Left forelimb (tissue), 1 donor: ENCODE measurements at regions not wholly inside any gene's neighbourhood (a gene's known extent, or its start where the extent isn't known, plus 50 kb on each side); places are given as distances from the start of the nearest gene placed in this dataset.
"Not testable (repeated sequence)": the region's sequence is repeated elsewhere in the genome, so short reads cannot be mapped to it uniquely, and the experiment has no call there.

Experiments used
- DNase-seq: peaks from one replicate; pipeline ENCODE4 v3.0.0-alpha.2; 2018; ENCODE audit warnings: low spot score

DNA sequence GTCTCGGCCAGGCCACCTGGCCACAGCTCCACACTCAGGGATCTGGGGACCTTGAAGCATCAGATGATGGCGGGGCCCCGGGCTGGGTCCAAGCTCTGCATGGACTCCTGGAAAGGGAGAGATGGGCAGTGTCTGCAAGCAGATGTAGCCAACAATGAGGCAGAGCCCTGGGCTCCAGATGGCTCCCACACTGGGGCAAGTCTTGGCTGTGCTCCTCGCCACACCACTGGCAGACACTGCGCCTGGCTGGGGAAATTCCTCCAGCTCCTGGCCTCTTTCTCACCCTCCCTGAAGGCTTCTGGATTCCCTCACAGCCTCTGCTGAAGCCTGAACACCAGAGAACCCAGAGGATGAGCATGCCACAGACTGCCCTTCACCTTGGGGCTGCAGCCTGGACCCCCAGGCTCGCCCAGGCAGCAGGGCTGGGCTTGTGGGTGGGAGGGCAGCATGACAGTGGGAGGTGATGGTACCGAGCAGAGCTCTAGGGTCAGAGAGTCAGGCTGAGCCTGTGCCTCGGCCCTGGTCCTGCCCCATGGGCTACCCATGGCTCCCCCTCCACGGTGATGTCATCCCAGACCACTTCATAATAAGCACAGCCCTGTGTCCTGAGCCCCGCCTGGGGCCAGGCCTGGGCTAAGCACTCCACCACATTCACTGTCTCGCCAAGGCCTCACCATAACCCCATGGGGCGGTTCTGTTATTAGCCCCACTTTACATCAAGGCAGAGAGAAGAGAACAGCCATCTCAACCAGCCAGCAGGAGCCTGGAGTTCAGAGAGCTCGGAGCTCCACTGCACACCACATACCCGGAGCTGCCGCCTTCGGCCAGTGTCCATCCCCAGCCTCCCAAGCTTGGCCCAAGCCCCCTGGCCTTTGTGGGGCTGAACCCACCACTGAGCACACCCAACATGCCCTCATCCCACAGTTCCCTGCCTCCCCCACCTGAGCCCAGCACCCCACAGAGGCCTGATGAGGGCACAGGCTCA lies 62.2 kb upstream of the ADAMTS2 start:
- no peak for DNase-seq

- no peak for DNase-seq
Observed at GRCh38 chr5:179406031-179406961, 61.0 kb upstream of the ADAMTS2 start.

- DNase-seq, result no peak
Observed at GRCh38 chr5:179405426-179406030, 60.3 kb upstream of the ADAMTS2 start.

- DNase-seq, result no peak
Observed at GRCh38 chr5:179405054-179405416, 59.8 kb upstream of the ADAMTS2 start.

DNA sequence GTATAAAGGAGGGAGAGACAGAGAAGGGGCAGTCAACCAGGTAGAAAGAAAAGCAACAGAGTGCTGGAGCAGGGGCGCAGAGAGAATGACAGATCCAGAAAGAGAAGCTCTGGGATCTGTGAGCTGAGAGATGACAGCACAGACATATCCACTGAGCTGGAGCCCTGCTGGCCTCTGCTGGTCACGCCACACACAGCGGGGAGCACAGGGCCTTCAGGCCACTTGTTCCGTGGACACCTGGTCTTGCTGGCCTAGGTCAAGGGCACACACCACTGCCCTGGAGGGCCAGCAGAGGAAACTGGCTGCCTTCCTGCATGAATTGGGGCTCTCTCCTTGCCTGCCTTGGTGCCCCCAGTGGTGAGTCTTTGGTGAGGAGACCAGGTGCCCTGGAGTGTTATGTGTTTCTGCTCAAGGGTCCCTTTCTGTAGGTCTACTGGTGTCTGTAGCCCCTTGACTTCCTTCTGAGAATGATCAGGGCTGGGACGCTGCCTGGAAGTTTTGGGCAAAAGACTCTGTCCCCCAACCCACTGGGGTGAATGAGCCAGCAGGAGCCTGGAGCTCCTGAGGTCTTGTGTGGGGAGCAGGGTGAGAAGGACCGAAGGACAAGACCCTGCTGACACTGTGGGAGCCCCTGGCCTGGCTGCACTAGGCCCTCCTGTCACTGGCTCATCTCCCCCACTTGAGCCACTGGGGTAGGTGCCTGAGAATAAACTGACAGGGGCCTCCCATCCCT lies 59.2 kb upstream of the ADAMTS2 start:
- DNase-seq, result no peak

DNA sequence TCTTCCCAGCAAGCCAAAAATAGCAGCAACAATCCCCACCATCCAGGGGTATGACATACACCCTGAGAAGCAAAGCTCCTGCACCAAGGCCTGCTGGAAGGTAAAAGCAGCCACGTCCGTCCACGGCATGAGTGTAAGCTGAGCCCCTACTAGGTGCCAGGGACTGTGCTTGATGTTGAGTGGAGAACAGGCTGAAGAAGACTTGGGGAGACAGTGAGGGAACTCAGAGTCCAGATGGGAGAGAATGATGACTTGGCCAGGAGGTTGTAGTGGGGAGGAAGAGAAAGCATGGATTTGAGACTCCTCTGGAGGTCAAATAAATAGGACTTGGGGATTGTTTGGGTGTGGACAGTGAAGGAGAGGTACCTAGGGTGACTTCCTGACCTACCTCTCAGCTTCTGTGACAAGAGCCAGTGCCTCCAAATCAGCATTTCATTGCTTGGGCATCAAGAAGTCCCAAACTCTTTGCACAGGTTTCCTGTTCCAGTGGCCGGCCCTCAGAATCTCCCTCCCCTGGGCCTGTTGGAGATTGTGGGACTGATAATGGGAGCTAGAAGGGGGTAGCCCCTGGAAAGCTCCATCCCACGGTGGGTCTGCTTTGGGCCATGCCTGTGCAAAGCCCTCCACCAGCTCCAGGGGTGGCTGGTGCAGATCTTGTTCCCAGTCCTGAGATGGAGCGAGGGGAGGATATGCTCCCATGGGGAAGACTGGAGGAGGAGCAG lies 58.3 kb upstream of the ADAMTS2 start:
- no peak for DNase-seq

- DNase-seq, result not testable (repeated sequence)
Observed at GRCh38 chr5:179400435-179400834, 55.2 kb upstream of the ADAMTS2 start.

DNA sequence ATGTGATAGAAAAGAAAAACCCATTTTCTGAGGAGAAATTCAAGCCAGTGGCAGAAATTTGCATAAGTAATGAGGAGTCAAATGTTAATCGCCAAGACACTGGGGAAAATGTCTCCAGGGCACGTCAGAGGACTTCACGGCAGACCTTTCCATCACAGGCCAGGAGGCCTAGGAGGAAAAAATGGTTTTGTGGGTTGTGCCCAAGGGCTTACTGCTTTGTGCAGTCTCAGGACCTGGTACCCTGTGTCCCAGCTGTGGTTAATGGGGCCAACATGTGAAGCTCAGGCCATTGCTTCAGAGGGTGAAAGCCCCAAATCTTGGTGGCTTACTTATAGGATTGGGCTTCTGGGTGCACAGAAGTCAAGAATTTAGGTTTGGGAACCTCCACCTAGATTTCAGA lies 54.8 kb upstream of the ADAMTS2 start:
- DNase-seq, result no peak

GRCh38 chr5:179399327-179399726 lies 54.1 kb upstream of the ADAMTS2 start:
- DNase-seq, result not testable (repeated sequence)

DNA sequence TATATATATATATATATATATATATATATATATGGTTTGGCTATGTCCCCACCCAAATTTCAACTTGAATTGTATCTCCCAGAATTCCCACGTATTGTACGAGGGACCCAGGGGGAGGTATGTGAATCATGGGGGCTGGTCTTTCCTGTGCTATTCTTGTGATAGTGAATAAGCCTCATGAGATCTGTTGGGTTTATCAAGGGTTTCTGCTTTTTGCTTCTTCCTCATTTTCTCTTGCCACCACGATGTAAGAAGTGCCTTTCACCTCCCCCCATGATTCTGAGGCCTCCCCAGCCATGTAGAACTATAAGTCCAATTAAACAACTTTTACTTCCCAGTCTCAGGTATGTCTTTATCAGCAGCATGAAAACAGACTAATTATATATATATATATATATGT lies 52.3 kb upstream of the ADAMTS2 start:
- DNase-seq, result no peak
